G401 (cell line): ENCODE measurements at regions not wholly inside any gene's neighbourhood (a gene's known extent, or its start where the extent isn't known, plus 50 kb on each side); places are given as distances from the start of the nearest gene placed in this dataset.

ENCODE experiments used
- DNase-seq: peaks from one replicate; pipeline ENCODE4 v3.0.0-alpha.2; 2015; ENCODE audit warnings: low spot score
- in situ Hi-C: cut with HindIII; loops from 2 replicates; pipeline ENCODE4 v1.10.0; 2016; ENCODE audit warnings: low sequenced_read_pairs, mixed read lengths

DNA sequence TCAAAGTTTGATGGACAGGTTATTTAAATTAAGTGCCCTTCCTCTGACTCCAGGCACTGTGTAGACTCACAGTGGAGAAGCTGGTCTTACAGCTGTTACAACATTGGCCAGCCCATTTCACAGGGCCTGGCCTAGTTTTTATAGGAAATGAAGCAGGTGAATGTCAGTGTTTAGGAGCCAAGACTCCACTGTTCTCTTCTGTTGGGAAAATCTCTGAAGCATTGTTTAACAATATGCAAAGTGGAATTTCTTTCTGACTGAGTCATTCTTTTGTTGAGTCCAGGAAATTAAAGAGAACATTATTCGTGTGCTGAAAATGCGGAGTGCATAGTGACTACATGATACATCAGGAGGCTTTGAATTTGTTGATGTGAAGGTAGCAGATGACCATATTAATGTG is 64.7 kb downstream of the ARRDC4 start:
- in situ Hi-C loops = no loop called here
- DNase-seq = no peak

DNA sequence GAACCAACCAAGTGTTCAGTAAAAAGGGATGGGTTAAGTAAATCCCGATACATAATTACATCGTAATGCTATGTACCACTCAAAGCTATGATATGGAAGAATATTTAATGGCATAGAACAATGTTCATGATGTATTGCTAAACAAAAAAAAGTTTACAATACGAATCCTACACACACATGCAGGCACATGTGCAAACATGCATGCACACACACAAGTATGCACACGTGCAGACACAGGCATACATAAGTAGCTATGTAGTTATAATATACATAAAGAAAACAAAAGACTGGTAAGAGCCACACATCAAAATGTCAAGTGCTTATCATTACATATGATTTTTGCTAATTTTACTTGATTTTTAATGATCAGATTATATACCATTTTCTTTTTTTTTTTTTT is 74.2 kb downstream of the ARRDC4 start:
- no peak for DNase-seq
- in situ Hi-C loops = no loop called here

DNA sequence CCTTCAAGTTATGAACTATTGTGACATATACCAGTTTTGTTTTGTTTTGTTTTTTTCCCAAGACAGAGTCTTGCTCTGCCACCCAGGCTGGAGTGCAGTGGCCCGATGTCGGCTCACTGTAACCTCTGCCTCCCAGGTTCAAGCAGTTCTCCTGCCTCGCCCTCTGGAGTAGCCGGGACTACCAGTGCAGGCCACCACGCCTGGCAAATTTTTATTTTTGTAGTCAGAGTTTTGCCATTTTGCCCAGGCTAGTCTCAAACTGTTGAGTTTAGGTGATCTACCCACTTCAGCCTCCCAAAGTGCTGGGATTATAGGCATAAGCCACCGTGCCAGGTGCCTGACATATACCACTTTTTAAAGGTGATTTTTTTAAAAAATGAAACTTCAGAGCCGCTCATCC is 74.6 kb downstream of the ARRDC4 start:
- DNase-seq = no peak
- in situ Hi-C loops = no loop called here

DNA sequence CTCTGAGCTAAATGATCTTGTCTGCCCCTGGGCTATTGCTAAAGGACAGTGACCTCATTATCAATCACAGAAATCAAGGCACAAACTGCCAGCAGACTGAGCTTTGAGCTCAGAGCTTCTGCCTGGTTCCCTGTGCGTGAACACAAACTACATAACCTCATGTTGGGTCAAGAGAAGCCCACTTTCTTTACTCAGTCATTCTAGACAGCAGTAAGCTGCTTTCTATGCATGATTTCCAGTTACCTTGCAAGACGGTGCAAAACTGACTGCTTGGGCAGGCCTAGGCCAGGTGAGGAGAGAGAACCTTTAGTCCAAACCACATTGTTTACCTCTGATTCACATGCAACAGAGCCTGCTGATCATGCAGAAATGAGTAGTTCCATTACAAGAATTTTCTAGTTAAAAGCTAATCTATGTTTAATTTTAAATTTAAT is 75.1 kb downstream of the ARRDC4 start:
- in situ Hi-C loops = no loop called here
- DNase-seq = no peak

DNA sequence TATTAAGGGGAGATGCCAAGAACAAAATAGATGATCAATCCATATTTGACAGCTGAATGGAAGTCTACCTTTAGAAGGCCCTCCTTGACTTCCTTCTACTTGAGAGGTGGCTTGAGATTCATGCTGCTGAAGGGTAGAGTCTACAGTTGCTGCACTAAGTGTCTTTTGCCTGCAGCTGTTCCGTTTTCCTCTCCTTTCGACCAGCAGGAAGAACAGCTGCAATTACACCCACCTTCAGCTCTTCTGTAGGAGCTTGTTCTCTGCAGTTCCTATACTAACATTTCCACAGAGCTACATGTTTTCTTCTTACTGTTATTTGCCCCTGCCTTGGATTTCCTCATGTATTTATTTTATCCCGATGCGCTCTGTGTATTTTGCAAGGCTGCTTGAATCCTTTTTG is 79.1 kb downstream of the ARRDC4 start:
- in situ Hi-C loops = no loop called here
- no peak for DNase-seq

DNA sequence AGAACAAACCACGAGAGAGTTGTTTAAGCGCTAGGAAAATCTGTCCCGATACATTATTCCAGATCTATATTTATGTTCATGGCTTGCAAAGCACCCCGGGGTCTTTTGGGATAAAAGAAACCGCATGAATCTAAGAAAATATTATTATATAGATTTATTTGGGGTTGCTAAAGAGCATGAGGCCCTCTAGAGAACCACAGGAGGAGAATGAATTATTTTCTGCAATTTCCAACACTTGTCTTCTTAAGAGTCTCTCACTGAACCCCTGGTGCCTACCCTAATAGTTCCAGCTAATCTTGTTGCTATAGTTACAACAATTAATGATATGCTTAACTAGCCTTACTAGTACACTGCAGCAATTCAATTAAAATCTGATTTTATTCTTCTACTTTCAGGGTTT is 79.6 kb downstream of the ARRDC4 start:
- no peak for DNase-seq
- in situ Hi-C loops = no loop called here

DNA sequence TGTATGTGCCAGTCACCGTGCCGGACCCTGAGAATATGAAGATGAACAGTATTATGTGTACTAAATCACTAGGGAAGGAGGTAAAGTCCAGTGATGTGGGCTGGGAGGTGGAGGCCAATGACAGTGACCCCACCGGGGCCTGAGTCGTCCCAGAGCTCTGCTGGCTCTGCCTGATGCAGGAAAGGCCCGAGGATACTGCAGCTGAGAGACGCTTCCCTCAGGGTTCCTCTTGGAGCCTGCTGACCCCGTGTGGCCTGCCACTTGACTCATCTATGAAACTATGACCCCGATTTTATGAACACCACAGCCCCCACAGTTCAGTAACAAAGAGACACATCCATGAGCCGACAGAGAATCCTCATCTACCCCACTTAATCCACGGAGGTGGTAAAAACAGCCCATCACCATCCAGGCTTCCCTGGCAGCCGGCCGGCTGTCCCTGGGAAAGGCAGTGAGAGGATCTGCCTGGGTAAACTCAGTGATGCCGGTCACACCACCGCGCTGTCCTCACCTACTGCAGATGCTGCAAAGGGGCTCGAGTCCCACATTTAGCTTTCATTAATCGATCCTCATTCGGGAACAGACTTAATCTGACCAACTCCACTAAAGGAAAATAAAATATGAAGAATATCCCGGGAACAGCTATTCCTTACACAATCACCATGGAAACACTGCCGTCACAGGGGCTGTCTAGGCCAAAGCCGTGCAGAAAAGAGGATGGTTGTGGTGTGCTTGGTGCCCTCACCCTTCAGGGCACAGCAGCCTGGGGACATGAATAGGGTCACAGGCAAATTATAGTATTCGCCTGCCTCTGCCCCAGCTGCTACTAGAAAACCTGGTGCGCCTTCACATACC is 82.9 kb downstream of the ARRDC4 start:
- in situ Hi-C loops = no loop called here
- no peak for DNase-seq

DNA sequence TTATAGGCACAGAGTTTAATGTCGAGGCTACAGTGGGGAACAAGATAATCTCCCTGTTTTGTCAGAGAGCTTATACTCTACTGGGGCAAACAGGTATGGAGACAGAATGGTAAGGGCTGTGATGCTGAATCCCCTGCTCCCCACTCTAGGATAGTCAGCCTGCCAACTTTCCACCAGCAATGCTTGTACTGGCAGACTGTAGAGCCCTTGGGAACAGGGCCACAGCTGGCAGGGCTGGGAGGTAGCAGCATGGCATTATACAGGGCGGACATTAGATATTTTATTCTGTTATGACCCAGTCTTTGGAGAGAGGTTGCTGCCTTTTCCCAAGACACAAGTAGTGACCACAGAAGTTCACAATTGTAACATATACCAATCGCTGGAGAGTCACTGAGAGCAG is 91.2 kb downstream of the ARRDC4 start:
- in situ Hi-C loops = no loop called here
- no peak for DNase-seq

DNA sequence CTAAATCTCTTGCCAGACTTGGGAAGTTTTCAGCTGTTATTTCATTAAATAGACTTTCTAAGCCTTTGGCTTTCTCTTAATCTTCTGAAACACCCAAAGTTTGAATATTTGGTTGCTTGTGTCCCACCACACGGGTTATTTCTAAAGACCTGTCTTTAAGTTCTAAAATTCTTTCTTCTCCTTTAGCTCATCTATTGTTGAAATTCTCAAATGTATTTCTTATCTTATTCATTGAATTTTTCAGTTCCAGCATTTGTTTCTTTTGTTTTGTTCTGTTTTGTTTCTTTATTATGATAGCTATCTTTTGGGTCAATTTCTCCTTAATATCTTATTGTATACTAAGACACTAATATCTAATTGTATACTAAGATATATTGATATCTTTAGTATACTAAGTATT is 97.0 kb downstream of the ARRDC4 start:
- in situ Hi-C loops = no loop called here
- DNase-seq = no peak

DNA sequence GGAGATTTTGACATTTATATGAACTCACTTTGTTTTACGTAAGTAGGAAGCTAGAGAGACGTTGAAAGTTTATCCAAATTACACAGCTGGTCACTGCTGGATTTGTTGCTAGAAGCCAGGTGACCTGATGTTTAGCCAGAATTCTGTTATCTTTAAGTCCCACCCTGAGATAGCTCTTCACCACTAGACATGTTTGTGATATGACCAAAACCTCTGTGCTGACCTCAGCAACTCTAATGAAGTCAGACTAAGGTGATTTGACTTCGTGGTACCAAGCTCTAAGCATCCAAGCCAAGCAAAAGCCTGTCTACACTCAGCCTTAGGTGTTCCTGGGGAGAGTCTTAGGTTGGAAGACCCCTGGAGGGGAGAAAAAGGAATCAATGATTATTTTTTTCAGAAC is 102.4 kb downstream of the ARRDC4 start:
- in situ Hi-C loops = no loop called here
- DNase-seq = no peak

DNA sequence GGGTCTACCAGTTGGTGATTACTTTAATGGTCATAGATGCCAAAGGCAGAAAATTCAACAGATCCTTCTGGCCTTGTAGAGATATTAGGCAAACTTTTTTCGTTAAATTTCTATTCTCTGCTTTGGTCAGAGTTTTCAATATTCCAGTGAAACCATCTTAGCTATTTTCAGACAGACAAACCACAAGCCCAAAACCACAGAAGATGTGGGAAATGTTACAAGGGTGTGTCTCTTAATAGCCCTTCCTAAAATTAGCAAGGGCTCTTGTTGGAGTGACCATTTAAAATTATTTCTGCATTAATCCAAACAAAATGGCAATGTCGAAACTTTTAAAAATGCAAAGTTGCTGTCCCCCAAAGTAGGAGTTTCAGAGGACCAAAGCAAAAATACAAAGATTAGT is 102.8 kb downstream of the ARRDC4 start:
- no peak for DNase-seq
- in situ Hi-C loops = no loop called here

DNA sequence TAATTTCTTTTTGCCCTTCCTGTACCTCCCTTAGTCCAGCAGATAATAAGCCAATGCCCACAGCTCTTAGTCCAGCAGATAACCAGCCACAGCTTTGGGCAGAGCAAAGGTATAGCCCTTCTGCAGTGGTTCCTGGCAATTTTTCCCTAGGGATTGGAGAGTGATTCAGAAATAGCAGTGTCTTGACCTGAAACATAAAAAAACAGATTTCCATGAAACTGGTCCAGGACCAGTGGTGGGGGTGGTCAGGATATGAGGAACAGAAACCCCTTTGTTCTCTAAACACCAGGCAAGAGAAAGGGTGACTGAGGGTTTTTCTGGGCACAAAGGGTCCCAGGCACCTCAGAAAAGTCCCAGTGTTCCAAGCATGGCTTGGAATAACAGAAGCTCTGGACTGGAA is 103.4 kb downstream of the ARRDC4 start:
- in situ Hi-C loops = no loop called here
- DNase-seq = no peak

DNA sequence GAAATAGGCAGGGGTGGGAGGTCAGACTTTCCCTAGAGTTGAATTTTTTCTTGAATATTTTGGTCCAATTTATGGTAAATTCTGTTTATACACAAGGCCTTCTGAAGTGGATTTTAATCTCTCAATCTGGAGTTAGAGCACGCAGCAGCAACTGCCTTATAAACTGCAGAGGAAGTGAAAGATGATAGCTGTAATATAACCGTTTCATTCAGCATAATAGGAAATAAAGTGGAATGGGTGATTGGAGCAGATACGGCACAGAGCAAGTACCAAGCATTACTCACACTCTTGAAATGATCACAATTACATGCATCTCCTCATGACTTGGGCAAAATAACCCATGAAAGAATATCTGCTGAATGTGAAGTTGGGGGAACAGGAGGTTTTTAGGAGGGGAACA is 106.8 kb downstream of the ARRDC4 start:
- in situ Hi-C loops = no loop called here
- no peak for DNase-seq

DNA sequence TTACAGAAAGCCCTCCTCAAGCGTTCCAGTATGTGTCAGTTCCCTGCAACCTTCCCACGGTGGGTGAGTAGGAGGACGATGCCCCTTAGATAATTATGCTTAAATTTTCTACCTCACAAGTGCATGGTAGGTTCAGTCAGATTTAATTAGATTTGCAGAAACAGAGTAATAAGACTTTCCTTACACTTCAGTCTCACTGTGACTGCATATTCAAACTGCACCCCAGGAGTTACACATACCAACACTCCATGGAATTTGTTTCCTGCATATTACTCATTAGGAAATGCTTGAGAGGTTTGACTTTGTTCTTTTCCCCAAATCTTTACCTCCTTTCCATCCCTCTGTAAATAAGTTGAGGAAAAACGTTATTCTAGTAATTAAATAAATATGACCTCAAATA is 108.8 kb downstream of the ARRDC4 start:
- no peak for DNase-seq
- in situ Hi-C loops = no loop called here

DNA sequence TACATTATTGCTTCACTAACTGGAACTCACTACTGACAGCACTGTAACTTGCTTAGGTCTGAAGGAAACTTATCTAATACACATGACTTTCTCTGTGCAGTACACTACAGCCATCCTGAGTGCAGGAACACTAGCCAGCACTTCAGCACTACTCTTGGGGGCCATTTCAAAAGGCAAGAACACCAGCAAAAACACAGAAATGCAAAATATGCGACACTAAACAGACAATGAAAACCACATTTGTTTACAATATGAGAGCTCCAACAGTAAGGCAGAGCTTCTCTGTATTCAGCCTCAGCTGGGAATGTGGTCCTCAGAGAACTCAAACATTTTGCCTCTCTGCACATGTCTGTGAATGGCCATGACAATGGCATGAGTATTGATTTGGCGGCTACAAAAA is 109.6 kb downstream of the ARRDC4 start:
- DNase-seq = no peak
- in situ Hi-C loops = no loop called here

DNA sequence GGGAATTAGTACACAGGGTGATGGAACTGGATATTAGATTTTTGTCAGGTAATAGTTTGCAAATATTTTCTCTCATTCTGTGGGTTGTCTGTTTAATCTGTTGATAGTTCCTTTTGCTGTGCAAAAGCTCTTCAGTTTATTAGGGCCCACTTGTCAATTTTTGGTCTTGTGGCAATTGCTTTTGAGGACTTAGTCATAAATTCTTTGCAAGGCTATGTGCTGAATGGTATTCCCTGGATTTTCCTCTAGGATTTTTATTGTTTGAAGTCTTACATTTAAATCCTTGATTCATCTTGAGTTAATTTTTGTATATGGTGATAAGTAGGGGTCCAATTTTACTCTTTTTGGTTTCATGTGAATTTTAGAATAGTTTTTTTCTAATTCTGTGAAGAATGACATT is 111.3 kb downstream of the ARRDC4 start:
- in situ Hi-C loops = no loop called here
- no peak for DNase-seq

DNA sequence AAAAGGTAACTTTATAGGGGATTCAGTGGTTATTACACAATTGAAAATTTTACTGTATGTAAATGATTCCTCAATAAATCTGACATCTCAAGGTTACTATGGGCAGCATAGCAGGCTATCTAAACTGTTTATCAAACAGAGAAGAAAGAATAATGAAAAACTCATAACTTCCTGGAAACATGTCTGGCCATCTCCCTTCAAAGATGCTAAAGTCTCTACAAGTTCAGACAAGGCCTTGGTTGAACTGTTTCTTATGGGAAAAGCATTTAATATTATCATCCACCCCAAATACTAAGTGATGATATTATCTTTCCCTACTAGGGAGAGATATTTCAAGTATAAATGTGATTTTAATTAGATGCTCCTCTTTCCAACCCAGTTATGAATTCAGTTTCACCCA is 114.9 kb downstream of the ARRDC4 start:
- in situ Hi-C loops = no loop called here
- no peak for DNase-seq

DNA sequence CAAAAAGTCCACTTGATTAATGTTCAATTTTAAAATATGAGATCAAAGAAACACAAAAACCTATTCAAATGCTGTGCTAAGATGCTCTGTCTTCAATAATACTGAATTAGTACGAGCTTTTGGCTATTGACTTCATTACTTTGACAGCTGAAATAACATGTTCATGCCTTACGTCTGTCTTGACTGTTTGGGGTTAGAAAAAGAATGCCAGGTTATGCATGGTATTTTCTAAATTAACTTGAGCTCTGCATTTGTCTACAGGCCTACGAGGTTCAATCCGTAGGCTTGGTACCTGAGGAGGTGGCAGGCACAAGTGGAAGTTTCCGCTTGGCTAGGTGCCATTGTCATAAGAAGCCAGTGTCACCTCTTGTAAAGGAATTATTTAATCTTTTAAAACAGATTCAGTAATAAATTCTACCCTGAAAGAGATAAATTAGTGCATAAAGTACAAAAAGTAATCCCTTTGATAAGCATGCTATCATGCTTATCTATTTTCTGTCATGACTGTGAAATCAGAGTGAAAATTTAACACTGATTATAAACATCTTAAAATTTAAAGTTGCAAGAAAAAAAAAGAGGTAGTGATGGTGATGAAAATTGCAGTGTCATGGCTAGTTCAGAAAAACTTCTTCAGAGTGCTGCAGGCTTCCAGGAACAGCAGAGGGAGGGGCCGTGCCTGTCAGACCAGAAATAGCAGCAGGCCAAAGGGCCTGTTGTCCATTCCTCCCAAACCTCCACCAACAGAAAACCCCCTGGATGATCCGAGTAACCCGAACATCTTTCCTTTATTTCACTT is 115.7 kb downstream of the ARRDC4 start:
- in situ Hi-C loops = no loop called here
- DNase-seq = no peak

DNA sequence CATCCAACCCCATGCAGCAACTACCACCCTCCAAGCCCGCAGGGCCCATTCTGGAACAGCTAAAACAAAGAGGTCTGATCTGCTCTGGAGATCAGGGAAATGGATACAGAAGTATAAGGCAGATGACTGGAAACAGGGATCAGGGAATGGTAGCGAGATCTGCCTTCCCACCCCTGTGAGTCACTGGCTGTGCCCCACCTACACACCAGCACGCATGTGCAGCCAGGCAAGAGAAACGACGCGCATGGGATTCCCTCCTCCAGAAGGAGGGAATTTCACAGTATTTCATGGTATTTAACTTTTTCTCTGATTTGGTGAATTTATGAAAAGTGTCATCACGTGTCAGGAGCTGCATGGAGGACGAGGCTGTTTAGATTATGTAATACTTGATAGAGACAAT is 116.7 kb downstream of the ARRDC4 start:
- in situ Hi-C loops = no loop called here
- DNase-seq = no peak

DNA sequence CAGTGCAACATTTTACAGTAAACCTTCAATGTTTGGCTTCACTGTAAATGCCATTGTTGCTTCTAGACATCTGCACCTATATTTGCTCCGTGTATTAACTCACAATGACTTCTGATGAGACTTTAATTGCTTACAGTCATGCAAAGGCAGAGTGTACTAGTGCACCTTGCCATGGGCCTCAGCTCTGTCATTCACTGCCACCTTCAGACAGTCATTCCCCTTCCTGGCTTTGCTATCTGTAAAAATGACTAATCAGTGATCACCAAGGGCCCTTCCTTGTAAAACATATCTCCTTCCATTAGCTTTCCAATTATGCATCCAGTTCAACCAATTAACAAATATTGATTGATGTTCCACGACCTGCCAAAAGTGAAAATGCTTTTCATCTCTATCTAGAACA is 120.3 kb downstream of the ARRDC4 start:
- no peak for DNase-seq
- in situ Hi-C loops = no loop called here
